ENCODE measurements at regions not wholly inside any gene's neighbourhood (a gene's known extent, or its start where the extent isn't known, plus 50 kb on each side); places are given as distances from the start of the nearest gene placed in this dataset.

GRCh38 chr20:63137851-63138415 is 78.0 kb downstream of the YTHDF1 start:
- TF ChIP-seq EZH2 (IDR thresholded peaks at IDR 0.05) (no peak), POLR2AphosphoS5 (IDR thresholded peaks at IDR 0.05; ENCODE audit: borderline replicate concordance, low read depth, low read length) (no peak)

All from SK-N-MC (cell line).